Skin epidermis (tissue), 12 donors: ENCODE measurements at regions not wholly inside any gene's neighbourhood (a gene's known extent, or its start where the extent isn't known, plus 50 kb on each side); places are given as distances from the start of the nearest gene placed in this dataset.
"Not testable (repeated sequence)": the region's sequence is repeated elsewhere in the genome, so short reads cannot be mapped to it uniquely, and the experiment has no call there.

Experiments used
- H3K27ac ChIP-seq, 21 experiments: fragments of 200-600 bp; sonication (generic) in 11 of 21; one replicate each; pipeline ENCODE4 v1.5.0; 2020; ENCODE audit warnings: mild to moderate bottlenecking in 3 of 21, inconsistent platforms in 2 of 21, moderate library complexity in 2 of 21
- H3K4me3 ChIP-seq, 7 experiments: fragments of 200-600 bp; sonication (generic) in 2 of 7; one replicate each; pipeline ENCODE4 v1.5.0; 2020; ENCODE audit warnings: inconsistent platforms in 2 of 7, mild to moderate bottlenecking in 2 of 7, moderate library complexity in 1 of 7

DNA sequence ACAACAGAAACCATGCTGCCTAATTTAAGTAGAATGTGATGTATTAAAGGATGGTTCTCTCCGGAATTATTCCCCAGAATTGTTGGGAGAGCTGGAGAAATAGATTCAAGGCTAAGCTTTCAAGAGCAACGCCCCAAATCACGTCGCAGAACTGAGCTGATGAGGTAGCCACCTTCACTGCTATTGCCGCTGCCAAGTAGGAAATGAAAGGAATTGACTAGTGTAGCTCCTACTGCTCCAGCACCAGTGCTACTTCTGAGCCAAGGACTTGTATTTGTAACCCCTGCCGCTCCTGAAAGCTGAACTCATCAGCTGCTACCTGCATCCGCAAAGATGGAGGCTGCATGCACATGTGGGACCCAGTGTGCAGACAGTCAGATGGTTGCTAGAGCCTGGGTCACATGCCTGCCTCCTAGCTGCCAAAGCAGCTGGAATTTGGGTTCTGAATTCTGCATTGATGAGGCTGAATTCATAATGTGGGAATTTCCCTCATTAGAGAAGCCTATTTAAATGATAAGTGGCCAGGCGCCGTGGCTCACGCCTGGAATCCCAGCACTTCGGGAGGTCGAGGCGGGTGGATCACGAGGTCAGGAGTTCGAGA, 173.9 kb downstream of the PDGFRA start:
- Histone ChIP-seq H3K4me3 (no peak overlapping the region), H3K27ac (no peak overlapping the region)

- H3K4me3 ChIP-seq = no peak overlapping the region
- H3K27ac ChIP-seq = no peak overlapping the region
These were observed 174.8 kb downstream of the PDGFRA start for GRCh38 chr4:54403700-54404453.

DNA sequence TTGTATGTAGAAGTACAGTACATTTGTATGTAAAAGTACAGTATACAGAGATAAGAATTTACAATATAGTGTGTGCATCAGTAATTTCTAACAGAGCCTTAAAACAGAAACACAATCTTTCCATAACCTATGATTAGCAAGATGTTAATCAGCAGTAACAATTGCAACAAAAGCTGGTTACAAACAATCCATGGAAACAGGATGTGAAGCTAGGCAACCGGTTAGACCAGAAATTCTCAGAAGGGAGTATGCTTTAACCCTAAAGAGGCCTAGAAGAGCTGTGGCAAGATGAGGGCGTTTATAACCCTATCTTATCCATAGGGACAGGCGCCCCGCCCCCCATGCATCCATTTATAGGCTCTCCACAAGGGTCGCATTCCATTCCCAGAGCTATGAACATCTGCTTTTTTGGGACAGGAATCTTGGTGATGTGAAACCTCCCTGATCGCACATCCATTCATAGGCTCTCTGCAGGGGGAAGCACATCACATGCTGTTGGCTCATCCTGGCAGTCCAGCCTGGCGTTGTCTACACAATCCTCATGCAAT, 180.3 kb downstream of the PDGFRA start:
- not testable (repeated sequence) for H3K4me3 ChIP-seq
- H3K27ac ChIP-seq = peak overlapping the region in 2 of 21 experiments; percentile 33 to 45

DNA sequence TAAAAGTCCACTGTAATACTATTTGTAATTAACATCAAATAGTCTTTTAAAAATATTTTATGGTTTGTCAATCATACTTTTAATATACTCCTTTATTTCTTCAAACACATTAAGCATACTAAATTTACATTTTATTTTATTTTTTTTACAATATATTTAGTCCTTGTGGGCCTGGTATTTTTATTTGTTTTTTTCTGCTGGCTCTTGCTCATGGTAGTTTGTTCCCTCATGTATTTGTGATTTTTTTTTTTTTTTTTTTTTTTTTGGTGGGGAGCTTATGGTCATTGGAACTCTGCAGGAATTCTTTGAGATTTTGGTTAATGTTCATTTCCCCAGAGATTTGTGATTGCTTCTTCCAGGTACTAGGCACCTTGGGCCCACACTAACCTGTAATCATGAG, 185.5 kb downstream of the PDGFRA start:
- Histone ChIP-seq H3K4me3 (no peak overlapping the region), H3K27ac (no peak overlapping the region)

GRCh38 chr4:54417476-54417875, 188.4 kb downstream of the PDGFRA start:
- Histone ChIP-seq H3K4me3 (no peak overlapping the region), H3K27ac (no peak overlapping the region)

- no peak overlapping the region for H3K4me3 ChIP-seq
These were observed 189.4 kb downstream of the PDGFRA start for GRCh38 chr4:54418468-54418867.

GRCh38 chr4:54423066-54423465, 194.0 kb downstream of the PDGFRA start:
- no peak overlapping the region for H3K4me3 ChIP-seq
- H3K27ac ChIP-seq = no peak overlapping the region

More at GRCh38 chr4:54418468-54418867, 189.4 kb downstream of the PDGFRA start:
- H3K27ac ChIP-seq = no peak overlapping the region

DNA sequence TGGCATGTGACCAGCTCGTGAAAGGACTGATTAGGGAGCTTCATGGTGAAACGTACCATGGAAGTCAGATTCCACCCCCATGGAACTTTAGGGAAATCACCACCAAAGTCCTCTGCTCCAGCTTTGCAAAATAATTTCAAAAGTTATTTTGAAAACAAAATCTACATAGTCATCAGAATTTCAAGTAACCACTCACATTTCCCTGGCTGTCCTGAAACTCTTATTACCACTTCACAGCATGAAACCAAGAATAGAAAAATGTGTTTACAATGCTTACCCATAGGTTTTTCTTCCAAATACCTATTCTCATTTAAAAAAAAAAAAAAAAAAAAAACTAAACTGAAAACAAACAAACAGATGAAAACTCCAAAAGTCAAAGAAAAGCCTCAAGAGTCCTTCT, 198.7 kb downstream of the PDGFRA start:
- Histone ChIP-seq H3K27ac (no peak overlapping the region), H3K4me3 (no peak overlapping the region)

DNA sequence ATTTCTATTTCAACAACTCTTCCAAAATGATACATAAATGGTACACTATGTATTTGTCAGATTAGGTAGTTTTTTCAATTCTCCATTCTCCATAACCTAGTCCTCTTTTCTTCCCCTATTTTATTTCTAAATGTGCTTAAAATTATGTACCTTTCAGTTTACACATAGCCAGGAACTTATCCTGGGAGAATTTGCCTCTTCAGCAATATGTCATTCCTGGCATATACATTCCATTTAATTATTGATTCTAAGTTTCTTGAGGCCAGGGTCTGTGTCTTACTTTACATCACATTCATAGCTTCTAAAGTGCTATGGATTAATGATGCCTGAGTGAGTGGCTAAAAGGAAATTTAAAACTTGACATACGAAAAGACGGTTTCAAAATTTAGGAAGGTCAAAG, 199.8 kb downstream of the PDGFRA start:
- H3K4me3 ChIP-seq = no peak overlapping the region
- no peak overlapping the region for H3K27ac ChIP-seq

DNA sequence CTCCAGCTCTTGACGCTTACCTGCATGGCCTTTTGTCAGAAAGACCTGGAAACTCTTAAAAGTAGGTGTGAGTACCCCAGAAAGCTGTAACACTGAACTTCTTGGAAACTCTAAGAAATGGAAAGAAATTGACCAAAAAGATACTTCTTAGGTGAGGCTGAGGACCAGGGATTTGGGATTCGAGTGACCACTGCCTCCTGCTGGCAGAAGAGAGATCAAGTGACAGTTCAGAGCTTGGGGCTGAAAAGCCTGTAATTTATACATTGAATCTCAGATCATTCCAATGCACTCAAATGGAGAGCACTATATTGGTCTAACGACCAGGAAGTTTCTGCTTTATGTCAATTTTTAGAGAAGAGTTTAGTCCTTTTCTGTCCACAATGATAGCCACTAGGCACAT, 204.6 kb downstream of the PDGFRA start:
- Histone ChIP-seq H3K4me3 (no peak overlapping the region), H3K27ac (no peak overlapping the region)

DNA sequence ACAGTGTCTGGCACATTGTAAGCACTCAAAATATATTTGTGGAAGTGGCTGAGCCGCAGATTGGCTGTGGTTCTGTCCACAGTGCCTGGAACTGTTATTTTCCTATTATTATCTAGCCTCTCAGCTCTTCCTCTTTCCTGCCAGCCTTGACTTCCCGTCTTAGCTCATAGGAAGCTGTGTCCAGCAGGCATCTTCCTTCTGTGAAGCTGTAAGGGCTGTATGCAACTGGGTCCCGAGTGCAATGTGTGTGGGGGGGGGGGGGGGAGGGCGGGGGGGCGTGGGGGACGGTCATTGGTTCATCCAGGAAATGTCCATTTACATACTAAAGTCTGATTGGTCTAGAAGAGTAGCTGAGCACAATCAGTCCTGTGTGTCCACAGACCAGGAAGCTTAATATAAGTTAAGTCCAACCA, 210.7 kb downstream of the PDGFRA start:
- Histone ChIP-seq H3K27ac (no peak overlapping the region), H3K4me3 (no peak overlapping the region)

GRCh38 chr4:54440394-54441136, 211.5 kb downstream of the PDGFRA start:
- Histone ChIP-seq H3K27ac (peak overlapping the region in 1 of 21 experiments; percentile 64), H3K4me3 (no peak overlapping the region)

DNA sequence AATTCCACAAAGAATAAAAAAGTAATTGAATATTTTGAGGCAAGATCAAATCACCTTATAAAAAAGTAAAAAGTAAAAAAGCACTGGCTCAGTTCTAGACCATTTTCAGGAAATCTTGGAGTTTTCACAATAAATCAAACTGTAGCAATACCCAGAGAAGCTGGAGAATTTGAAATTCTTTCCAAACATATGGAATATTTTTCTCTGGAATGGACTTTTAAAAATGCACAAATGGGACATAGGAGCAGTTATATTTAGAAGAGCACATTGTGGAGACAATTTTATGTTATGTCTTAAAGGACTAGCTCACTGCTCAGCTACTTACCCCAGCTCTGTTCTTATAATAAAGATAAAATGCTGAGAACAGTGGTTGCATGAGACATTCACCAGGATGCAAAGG, 211.9 kb upstream of the KIT start:
- Histone ChIP-seq H3K27ac (no peak overlapping the region), H3K4me3 (no peak overlapping the region)

GRCh38 chr4:54446581-54446980, 211.2 kb upstream of the KIT start:
- H3K27ac ChIP-seq = no peak overlapping the region
- H3K4me3 ChIP-seq = no peak overlapping the region

GRCh38 chr4:54447304-54447703, 210.5 kb upstream of the KIT start:
- Histone ChIP-seq H3K4me3 (no peak overlapping the region), H3K27ac (no peak overlapping the region)

DNA sequence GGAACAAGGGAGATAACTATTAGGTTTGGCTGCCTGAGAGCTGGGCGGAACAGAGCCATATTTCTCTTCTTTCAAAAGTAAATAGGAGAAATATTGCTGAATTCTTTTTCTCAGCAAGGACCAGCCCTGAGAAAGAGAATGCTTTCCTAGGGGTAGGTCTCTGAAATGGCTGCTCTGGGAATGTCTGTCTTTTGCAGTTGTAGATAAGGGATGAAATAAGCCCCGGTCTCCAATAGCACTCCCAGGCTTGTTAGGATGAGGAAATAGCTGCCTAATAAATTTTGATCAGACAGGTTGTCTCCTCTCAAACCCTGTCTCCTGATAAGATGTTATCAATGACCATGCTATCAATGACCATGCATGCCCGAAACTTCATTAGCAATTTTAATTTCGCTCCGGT, 207.8 kb upstream of the KIT start:
- no peak overlapping the region for H3K4me3 ChIP-seq
- no peak overlapping the region for H3K27ac ChIP-seq

DNA sequence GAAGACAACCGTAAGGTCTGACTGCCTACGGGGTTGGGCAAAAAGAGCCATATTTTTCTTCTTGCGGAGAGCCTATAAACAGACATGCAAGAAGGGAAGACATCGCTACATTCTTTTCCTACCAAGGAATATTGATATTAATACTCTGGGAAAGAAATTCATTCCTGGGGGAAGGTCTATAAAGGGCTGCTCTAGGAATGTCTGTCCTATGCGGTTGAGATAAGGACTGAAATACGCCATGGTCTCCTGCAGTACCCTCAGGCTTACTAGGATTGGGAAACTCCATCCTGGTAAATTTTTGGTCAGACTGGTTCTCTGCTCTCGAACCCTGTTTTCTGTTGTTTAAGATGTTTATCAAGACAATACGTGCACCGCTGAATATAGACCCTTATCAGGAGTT, 190.8 kb upstream of the KIT start:
- not testable (repeated sequence) for H3K27ac ChIP-seq, H3K4me3 ChIP-seq

DNA sequence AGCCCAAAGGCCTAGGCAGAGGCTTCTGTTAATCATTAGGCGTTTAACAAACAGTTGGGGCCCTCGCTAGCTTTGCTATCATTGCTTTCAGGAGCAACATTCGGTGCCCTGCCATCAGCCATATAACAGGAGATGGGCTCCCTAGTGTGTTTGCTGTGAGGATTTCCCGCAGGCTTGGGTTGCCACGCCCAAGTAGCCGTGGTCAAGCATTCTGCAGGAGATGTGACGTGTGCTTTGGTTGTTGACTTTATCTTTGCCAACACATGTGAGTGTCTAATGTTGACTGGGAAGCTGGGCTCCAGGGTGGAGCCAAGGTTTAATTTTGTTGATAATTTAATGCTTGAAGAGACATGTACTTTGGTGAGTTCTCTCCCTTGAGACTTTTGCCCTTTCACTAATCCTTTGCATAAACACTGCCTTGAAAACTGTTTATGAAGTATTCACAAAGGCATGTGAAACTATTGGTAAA, 184.6 kb upstream of the KIT start:
- Histone ChIP-seq H3K27ac (no peak overlapping the region), H3K4me3 (no peak overlapping the region)

- Histone ChIP-seq H3K4me3 (no peak overlapping the region), H3K27ac (no peak overlapping the region)
These were observed 184.0 kb upstream of the KIT start for GRCh38 chr4:54473798-54474197.

GRCh38 chr4:54475546-54475945, 182.2 kb upstream of the KIT start:
- no peak overlapping the region for H3K27ac ChIP-seq
- H3K4me3 ChIP-seq = no peak overlapping the region
